B cell (primary cell): ENCODE measurements at regions not wholly inside any gene's neighbourhood (a gene's known extent, or its start where the extent isn't known, plus 50 kb on each side); places are given as distances from the start of the nearest gene placed in this dataset.

Source experiments
- ATAC-seq: fragments of 200-7000 bp; cut with Tn5 transposase; one replicate; pipeline ENCODE4 v1.10.0; 2021; ENCODE audit warnings: low read depth, mild to moderate bottlenecking, moderate number of reproducible peaks, moderate library complexity
- CTCF ChIA-PET: fragments of 350-600 bp; sonication (Branson Sonifier 250); formaldehyde crosslinking; loops from one replicate; lab custom pipeline; 2021; ENCODE audit warnings: antibody characterized with exemption, inconsistent platforms; lab: Charles Lee
- POLR2A ChIA-PET: fragments of 350-600 bp; sonication (Branson Sonifier 250); formaldehyde crosslinking; loops from one replicate; lab custom pipeline; 2021; ENCODE audit warnings: antibody characterized with exemption; lab: Charles Lee
- DNase-seq: peaks from one replicate; pipeline ENCODE4 v3.0.0; 2013
- H2AFZ ChIP-seq: 2 replicates; pipeline ENCODE4 v1.6.1; 2012; ENCODE audit warnings: mild to moderate bottlenecking, low read depth, low read length; ENCODE audit not compliant: insufficient read depth, poor library complexity, severe bottlenecking
- H3K27ac ChIP-seq, 2 donors: 1 replicate in 1 of 2; 2 replicates in 1 of 2; pipeline ENCODE4 v1.5.1; 2012 to 2013; ENCODE audit warnings: low read length in 2 of 2, mild to moderate bottlenecking in 2 of 2, moderate library complexity in 1 of 2
- H3K27me3 ChIP-seq, 4 experiments: fragments of 200-600 bp in 1 of 4; sonication (generic) in 1 of 4; replicated peaks in 1 of 4; 1 replicate in 2 of 4; 2 replicates in 2 of 4; pipeline versions ENCODE4 v1.6.1 to v1.7.0; 2013 to 2016; ENCODE audit warnings: low read length in 3 of 4, mild to moderate bottlenecking in 2 of 4, mixed read lengths in 1 of 4, moderate library complexity in 1 of 4; ENCODE audit not compliant: insufficient read depth in 4 of 4, control insufficient read depth in 3 of 4; ENCODE audit errors: control extremely low read depth in 1 of 4
- H3K36me3 ChIP-seq, 2 experiments: replicated peaks in 1 of 2; 1 replicate in 1 of 2; 2 replicates in 1 of 2; pipeline versions ENCODE4 v1.6.1 to v1.7.1; 2013; ENCODE audit warnings: low read length in 1 of 2; ENCODE audit not compliant: insufficient read depth in 2 of 2, control insufficient read depth in 1 of 2; ENCODE audit errors: control extremely low read depth in 1 of 2, extremely low read depth in 1 of 2
- H3K4me1 ChIP-seq, 2 donors: fragments of 200-600 bp in 1 of 2; sonication (generic) in 1 of 2; 1 replicate in 1 of 2; 2 replicates in 1 of 2; pipeline versions ENCODE4 v1.5.1 to v1.6.1; 2013 to 2017; ENCODE audit warnings: low read length in 2 of 2; ENCODE audit not compliant: control insufficient read depth in 2 of 2, insufficient read depth in 2 of 2
- H3K4me2 ChIP-seq: replicated peaks from 2 replicates; pipeline ENCODE3; 2012; ENCODE audit warnings: mild to moderate bottlenecking, low read depth, low read length; ENCODE audit not compliant: poor library complexity, severe bottlenecking
- H3K4me3 ChIP-seq, 5 experiments: fragments of 200-600 bp in 1 of 5; sonication (generic) in 1 of 5; 1 replicate in 3 of 5; 2 replicates in 2 of 5; pipeline versions ENCODE4 v1.5.1 to v1.7.0; 2011 to 2016; ENCODE audit warnings: low read length in 4 of 5, mild to moderate bottlenecking in 4 of 5, low read depth in 2 of 5, control low read depth in 1 of 5, moderate library complexity in 1 of 5; ENCODE audit not compliant: insufficient read depth in 1 of 5; ENCODE audit errors: control extremely low read depth in 1 of 5, extremely low read depth in 1 of 5
- H3K79me2 ChIP-seq: fragments of 200-600 bp; sonication (generic); one replicate; pipeline ENCODE4 v1.6.0; 2016; ENCODE audit warnings: low read length; ENCODE audit not compliant: control insufficient read depth, insufficient read depth
- H3K9ac ChIP-seq: fragments of 200-600 bp; sonication (generic); 2 replicates; pipeline ENCODE4 v1.6.1; 2017; ENCODE audit warnings: mild to moderate bottlenecking, low read length, moderate library complexity
- H3K9me3 ChIP-seq, 3 donors: one replicate each; pipeline versions ENCODE4 v1.6.1 to v1.7.1; 2013; ENCODE audit warnings: low read length in 2 of 3; ENCODE audit not compliant: control insufficient read depth in 2 of 3, insufficient read depth in 1 of 3; ENCODE audit errors: control extremely low read depth in 1 of 3
- H4K20me1 ChIP-seq: 2 replicates; pipeline ENCODE4 v1.6.0; 2012; ENCODE audit warnings: mild to moderate bottlenecking, low read length; ENCODE audit not compliant: insufficient read depth, control insufficient read depth, poor library complexity, severe bottlenecking
- H3K27ac Mint-ChIP-seq: one replicate; pipeline ENCODE4 v1.8.0; 2021; ENCODE audit warnings: mixed read lengths
- H3K27me3 Mint-ChIP-seq: one replicate; pipeline ENCODE4 v1.8.0; 2021; ENCODE audit warnings: mixed read lengths
- H3K4me1 Mint-ChIP-seq: one replicate; pipeline ENCODE4 v1.8.0; 2021; ENCODE audit warnings: mixed read lengths
- H3K4me3 Mint-ChIP-seq: one replicate; pipeline ENCODE4 v1.8.0; 2021; ENCODE audit warnings: mixed read lengths
- H3K9me3 Mint-ChIP-seq: one replicate; pipeline ENCODE4 v1.8.0; 2022; ENCODE audit warnings: mixed read lengths; ENCODE audit not compliant: insufficient read depth
- EZH2 ChIP-seq: IDR thresholded peaks from 2 replicates; pipeline ENCODE4 v1.6.1; 2012; ENCODE audit warnings: borderline replicate concordance, low read depth, mild to moderate bottlenecking, moderate library complexity, low read length; ENCODE audit not compliant: insufficient read depth, poor library complexity, severe bottlenecking
- WGBS: methylation state at CpG from one replicate; pipeline ENCODE4 v1.1.5; 2013; ENCODE audit warnings: missing lambda C conversion rate; ENCODE audit not compliant: insufficient coverage; 5-methylcytosine and 5-hydroxymethylcytosine counted together
- intact Hi-C: fragments of 100-400 bp; cut with micrococcal nuclease; formaldehyde crosslinking; loops from one replicate; pipeline ENCODE4 v1.10.0; 2022
- TF ChIP-seq, protein P1 (sequence below): fragments of 200-600 bp; IDR thresholded peaks from one replicate; pipeline ENCODE4 v1.8.0; 2022; ENCODE audit warnings: antibody characterized with exemption, mild to moderate bottlenecking

DNA sequence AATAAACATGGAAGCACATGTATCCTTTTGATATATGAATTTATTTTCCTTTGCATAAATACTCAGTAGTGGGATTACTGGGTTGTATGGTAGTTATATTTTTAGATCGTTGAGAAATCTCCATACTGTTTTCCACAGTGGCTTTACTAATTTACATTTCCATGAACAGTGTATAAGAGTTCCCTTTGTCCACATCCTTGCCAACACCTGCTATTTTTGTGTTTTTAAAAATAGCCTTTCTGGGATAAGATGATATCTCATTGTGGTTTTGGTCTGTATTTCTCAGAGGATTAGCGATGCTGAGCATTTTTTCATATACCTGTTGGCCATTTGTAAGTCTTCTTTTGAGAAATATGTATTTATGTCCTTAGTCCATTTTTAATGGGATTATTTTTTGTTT, 329.2 kb upstream of the KITLG start:
- no peak for DNase-seq
- no peak for TF ChIP-seq EZH2
- TF ChIP-seq, protein P1, sequence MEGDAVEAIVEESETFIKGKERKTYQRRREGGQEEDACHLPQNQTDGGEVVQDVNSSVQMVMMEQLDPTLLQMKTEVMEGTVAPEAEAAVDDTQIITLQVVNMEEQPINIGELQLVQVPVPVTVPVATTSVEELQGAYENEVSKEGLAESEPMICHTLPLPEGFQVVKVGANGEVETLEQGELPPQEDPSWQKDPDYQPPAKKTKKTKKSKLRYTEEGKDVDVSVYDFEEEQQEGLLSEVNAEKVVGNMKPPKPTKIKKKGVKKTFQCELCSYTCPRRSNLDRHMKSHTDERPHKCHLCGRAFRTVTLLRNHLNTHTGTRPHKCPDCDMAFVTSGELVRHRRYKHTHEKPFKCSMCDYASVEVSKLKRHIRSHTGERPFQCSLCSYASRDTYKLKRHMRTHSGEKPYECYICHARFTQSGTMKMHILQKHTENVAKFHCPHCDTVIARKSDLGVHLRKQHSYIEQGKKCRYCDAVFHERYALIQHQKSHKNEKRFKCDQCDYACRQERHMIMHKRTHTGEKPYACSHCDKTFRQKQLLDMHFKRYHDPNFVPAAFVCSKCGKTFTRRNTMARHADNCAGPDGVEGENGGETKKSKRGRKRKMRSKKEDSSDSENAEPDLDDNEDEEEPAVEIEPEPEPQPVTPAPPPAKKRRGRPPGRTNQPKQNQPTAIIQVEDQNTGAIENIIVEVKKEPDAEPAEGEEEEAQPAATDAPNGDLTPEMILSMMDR: no peak

DNA sequence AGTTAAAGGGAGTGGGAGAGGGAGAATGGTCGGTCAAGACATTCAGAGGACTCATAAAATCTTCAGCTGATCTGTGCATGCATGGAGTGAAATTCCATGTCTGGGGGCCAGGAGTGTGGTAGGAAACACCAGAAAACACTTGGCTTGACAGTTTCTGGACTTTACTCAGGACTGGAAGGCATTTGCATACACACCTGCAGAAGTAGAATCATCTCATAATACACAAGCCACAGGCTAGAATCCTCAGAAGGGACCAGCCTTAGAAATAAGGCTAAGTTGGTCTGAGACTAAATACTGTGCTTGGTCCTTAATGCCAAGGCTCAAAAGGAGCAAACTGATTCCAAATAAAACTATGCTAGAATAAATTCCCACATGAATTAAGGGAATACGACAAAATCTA, 328.1 kb upstream of the KITLG start:
- no peak for TF ChIP-seq EZH2
- TF ChIP-seq, protein P1: no peak
- H3K9ac ChIP-seq: no peak overlapping the region
- H3K27me3 Mint-ChIP-seq: no peaks in the 10 kb centered on the region
- no peaks in the 10 kb centered on the region for H3K9me3 ChIP-seq
- H4K20me1 ChIP-seq: no peaks in the 10 kb centered on the region
- ChIA-PET POLR2A (no interaction called here), CTCF (no interaction called here)
- H3K27ac Mint-ChIP-seq: no peak overlapping the region
- ATAC-seq: no peak
- H3K4me3 Mint-ChIP-seq: no peak overlapping the region
- H3K4me2 ChIP-seq: no peak overlapping the region
- H3K9me3 Mint-ChIP-seq: peaks cover 2% of the 10 kb centered on the region
- H3K79me2 ChIP-seq: no peaks in the 10 kb centered on the region
- no peak overlapping the region for H2AFZ ChIP-seq
- H3K4me1 ChIP-seq: no peaks in the 10 kb centered on the region
- no peak overlapping the region for H3K4me3 ChIP-seq
- no peaks in the 10 kb centered on the region for H3K4me1 Mint-ChIP-seq
- intact Hi-C loops: no loop called here
- H3K36me3 ChIP-seq: no peaks in the 10 kb centered on the region
- DNase-seq: no peak
- WGBS: no CpG with 5 or more reads among the region's 2 CpGs
- no peak overlapping the region for H3K27ac ChIP-seq
- no peaks in the 10 kb centered on the region for H3K27me3 ChIP-seq

More for the DNA sequence above, 329.2 kb upstream of the KITLG start:
- H3K9me3 Mint-ChIP-seq: peaks cover 6% of the 10 kb centered on the region
- Histone ChIP-seq H3K4me3 (no peak overlapping the region), H2AFZ (no peak overlapping the region), H3K36me3 (no peaks in the 10 kb centered on the region), H3K79me2 (no peaks in the 10 kb centered on the region), H3K27ac (no peak overlapping the region), H4K20me1 (no peaks in the 10 kb centered on the region), H3K9me3 (peaks cover 0 to 7% (median 5%) of the 10 kb centered on the region in 3 donors), H3K9ac (no peak overlapping the region), H3K4me2 (no peak overlapping the region), H3K27me3 (no peaks in the 10 kb centered on the region), H3K4me1 (no peaks in the 10 kb centered on the region)
- ATAC-seq: no peak
- no peaks in the 10 kb centered on the region for H3K27me3 Mint-ChIP-seq
- ChIA-PET POLR2A (no interaction called here), CTCF (no interaction called here)
- H3K4me1 Mint-ChIP-seq: no peaks in the 10 kb centered on the region
- intact Hi-C loops: no loop called here
- no peak overlapping the region for H3K27ac Mint-ChIP-seq
- WGBS: no CpG with 5 or more reads among the region's 2 CpGs
- H3K4me3 Mint-ChIP-seq: no peak overlapping the region
